HEK293 (cell line): ENCODE measurements at regions not wholly inside any gene's neighbourhood (a gene's known extent, or its start where the extent isn't known, plus 50 kb on each side); places are given as distances from the start of the nearest gene placed in this dataset.

Source experiments
- CTCF ChIA-PET: fragments of 350-600 bp; formaldehyde crosslinking; extraction: SDS; loops from one replicate; lab custom pipeline; 2021; ENCODE audit warnings: antibody characterized with exemption; lab: Yijun Ruan, JAX
- POLR2A ChIA-PET: fragments of 300-600 bp; formaldehyde crosslinking; extraction: SDS; loops from one replicate; lab custom pipeline; 2020; ENCODE audit warnings: antibody characterized with exemption, inconsistent platforms; lab: Yijun Ruan, JAX
- H3K27ac ChIP-seq: fragments of 200-500 bp; sonication (Bioruptor generic); 2 replicates; pipeline ENCODE4 v1.5.1; 2014; ENCODE audit warnings: low read depth, low read length, control low read depth, inconsistent platforms; ENCODE audit errors: extremely low read depth
- H3K36me3 ChIP-seq, 2 experiments: fragments of 200-500 bp in 1 of 2; sonication (Bioruptor generic) in 1 of 2; 1 replicate in 1 of 2; 2 replicates in 1 of 2; pipeline ENCODE4 v1.5.1; 2014 to 2017; ENCODE audit warnings: inconsistent platforms in 2 of 2, low read length in 2 of 2; ENCODE audit not compliant: control insufficient read depth in 2 of 2, insufficient read depth in 1 of 2
- H3K4me1 ChIP-seq: fragments of 200-500 bp; sonication (Bioruptor generic); 2 replicates; pipeline ENCODE4 v1.5.1; 2014; ENCODE audit warnings: mild to moderate bottlenecking, low read length, inconsistent platforms; ENCODE audit not compliant: control insufficient read depth, insufficient read depth
- H3K4me3 ChIP-seq: 2 replicates; pipeline ENCODE4 v1.5.1; 2011; ENCODE audit warnings: low read depth, mild to moderate bottlenecking, control low read depth, low read length, moderate library complexity
- H3K9me3 ChIP-seq: fragments of 200-500 bp; sonication (Bioruptor generic); 2 replicates; pipeline ENCODE4 v1.5.1; 2014; ENCODE audit warnings: low read depth, low read length, inconsistent platforms; ENCODE audit not compliant: control insufficient read depth, insufficient read depth
- GLI4 ChIP-seq: fragments of 450-650 bp; formaldehyde crosslinking; IDR thresholded peaks from 2 replicates; pipeline ENCODE4 v1.5.1; 2016; ENCODE audit warnings: missing biosample characterization, missing genetic modification characterization
- OVOL3 ChIP-seq: fragments of 450-650 bp; formaldehyde crosslinking; IDR thresholded peaks from 2 replicates; pipeline ENCODE4 v1.5.1; 2016; ENCODE audit warnings: missing biosample characterization, missing genetic modification characterization
- PATZ1 ChIP-seq: fragments of 450-650 bp; formaldehyde crosslinking; IDR thresholded peaks from 2 replicates; pipeline ENCODE4 v1.5.1; 2016; ENCODE audit warnings: missing biosample characterization, missing genetic modification characterization
- PRDM10 ChIP-seq: fragments of 450-650 bp; formaldehyde crosslinking; IDR thresholded peaks from 2 replicates; pipeline ENCODE4 v1.5.1; 2016; ENCODE audit warnings: missing biosample characterization, missing genetic modification characterization
- RBAK ChIP-seq: fragments of 450-650 bp; formaldehyde crosslinking; IDR thresholded peaks from 2 replicates; pipeline ENCODE4 v1.5.1; 2016; ENCODE audit warnings: missing biosample characterization, missing genetic modification characterization
- SALL2 ChIP-seq: fragments of 450-650 bp; formaldehyde crosslinking; IDR thresholded peaks from 2 replicates; pipeline ENCODE4 v1.5.0; 2017; ENCODE audit warnings: missing biosample characterization, mild to moderate bottlenecking, missing genetic modification characterization, borderline replicate concordance
- ZBTB1 ChIP-seq: fragments of 450-650 bp; formaldehyde crosslinking; IDR thresholded peaks from 2 replicates; pipeline ENCODE4 v1.5.1; 2016; ENCODE audit warnings: missing biosample characterization, missing genetic modification characterization
- ZBTB21 ChIP-seq: fragments of 450-650 bp; formaldehyde crosslinking; IDR thresholded peaks from 2 replicates; pipeline ENCODE4 v1.5.1; 2017; ENCODE audit warnings: missing biosample characterization, missing genetic modification characterization
- ZBTB44 ChIP-seq: fragments of 450-650 bp; IDR thresholded peaks from 2 replicates; pipeline ENCODE4 v1.5.1; 2018; ENCODE audit warnings: missing biosample characterization, mild to moderate bottlenecking, missing genetic modification characterization
- ZBTB6 ChIP-seq: fragments of 450-650 bp; formaldehyde crosslinking; IDR thresholded peaks from 2 replicates; pipeline ENCODE4 v1.5.1; 2017; ENCODE audit warnings: missing biosample characterization, missing genetic modification characterization
- ZFHX2 ChIP-seq: fragments of 450-650 bp; formaldehyde crosslinking; conservative IDR thresholded peaks from 2 replicates; pipeline ENCODE4 v1.5.1; 2016; ENCODE audit warnings: missing biosample characterization, missing genetic modification characterization
- ZNF112 ChIP-seq: fragments of 450-650 bp; formaldehyde crosslinking; IDR thresholded peaks from 2 replicates; pipeline ENCODE4 v1.5.0; 2017; ENCODE audit warnings: missing biosample characterization, missing genetic modification characterization
- ZNF114 ChIP-seq: fragments of 450-650 bp; formaldehyde crosslinking; IDR thresholded peaks from 2 replicates; pipeline ENCODE4 v1.5.0; 2017; ENCODE audit warnings: missing biosample characterization, missing genetic modification characterization
- ZNF121 ChIP-seq: fragments of 450-650 bp; formaldehyde crosslinking; IDR thresholded peaks from 2 replicates; pipeline ENCODE4 v1.5.1; 2016; ENCODE audit warnings: missing biosample characterization, missing genetic modification characterization
- ZNF18 ChIP-seq: fragments of 450-650 bp; formaldehyde crosslinking; IDR thresholded peaks from 2 replicates; pipeline ENCODE4 v1.5.1; 2016; ENCODE audit warnings: missing biosample characterization, missing genetic modification characterization
- ZNF184 ChIP-seq: fragments of 450-650 bp; IDR thresholded peaks from 2 replicates; pipeline ENCODE4 v1.5.1; 2018; ENCODE audit warnings: missing biosample characterization, mild to moderate bottlenecking, missing genetic modification characterization
- ZNF239 ChIP-seq: fragments of 450-650 bp; formaldehyde crosslinking; IDR thresholded peaks from 2 replicates; pipeline ENCODE4 v1.5.1; 2016; ENCODE audit warnings: missing biosample characterization, missing genetic modification characterization
- ZNF311 ChIP-seq: fragments of 450-650 bp; formaldehyde crosslinking; IDR thresholded peaks from 2 replicates; pipeline ENCODE4 v1.5.1; 2017; ENCODE audit warnings: missing biosample characterization, missing genetic modification characterization, borderline replicate concordance
- ZNF335 ChIP-seq: fragments of 450-650 bp; formaldehyde crosslinking; conservative IDR thresholded peaks from 2 replicates; pipeline ENCODE4 v1.5.1; 2016; ENCODE audit warnings: missing biosample characterization, missing genetic modification characterization
- ZNF473 ChIP-seq: fragments of 450-650 bp; formaldehyde crosslinking; IDR thresholded peaks from 2 replicates; pipeline ENCODE4 v1.5.1; 2017; ENCODE audit warnings: missing biosample characterization, missing genetic modification characterization
- ZNF510 ChIP-seq: fragments of 450-650 bp; formaldehyde crosslinking; IDR thresholded peaks from 2 replicates; pipeline ENCODE4 v1.5.1; 2018; ENCODE audit warnings: mild to moderate bottlenecking, missing genetic modification characterization, missing biosample characterization; ENCODE audit not compliant: insufficient replicate concordance
- ZNF629 ChIP-seq: fragments of 450-650 bp; formaldehyde crosslinking; IDR thresholded peaks from 2 replicates; pipeline ENCODE4 v1.5.1; 2017; ENCODE audit warnings: missing biosample characterization, missing genetic modification characterization

- TF ChIP-seq ZNF184 (tag by site-specific recombination): no peak
- no peak for TF ChIP-seq ZNF239 (tag by site-specific recombination)
- no peak for TF ChIP-seq ZNF114 (tag by site-specific recombination)
- no peak for TF ChIP-seq RBAK (tag by site-specific recombination)
- TF ChIP-seq ZBTB6 (tag by site-specific recombination): no peak
- TF ChIP-seq OVOL3 (tag by site-specific recombination): no peak
- Histone ChIP-seq H3K4me1 (no peaks in the 10 kb centered on the region), H3K27ac (no peak overlapping the region), H3K9me3 (no peaks in the 10 kb centered on the region), H3K4me3 (no peak overlapping the region), H3K36me3 (no peaks in the 10 kb centered on the region)
- ChIA-PET POLR2A (no interaction called here), CTCF (interaction anchor here (2.0 kb wide), 1 partner anchor 15 kb away, joined by 7 read pairs; no protein-coding TSS in a partner anchor)
Measured at GRCh38 chr7:142542942-142543341, 206.3 kb upstream of the PRSS1 start.

- ChIA-PET POLR2A (no interaction called here), CTCF (interaction anchor here (1.0 to 1.8 kb wide), 3 partner anchors 10 to 46 kb away, joined by 3 to 6 read pairs (median 3); no protein-coding TSS in a partner anchor)
- Histone ChIP-seq H3K4me1 (no peaks in the 10 kb centered on the region), H3K4me3 (no peak overlapping the region), H3K9me3 (no peaks in the 10 kb centered on the region), H3K36me3 (no peaks in the 10 kb centered on the region), H3K27ac (no peak overlapping the region)
- TF ChIP-seq ZNF629 (tag by site-specific recombination) (no peak), ZBTB1 (tag by site-specific recombination) (no peak), ZBTB44 (tag by site-specific recombination) (no peak), GLI4 (tag by site-specific recombination) (no peak), ZBTB21 (no peak), ZFHX2 (no peak), ZNF311 (tag by site-specific recombination) (no peak), ZNF473 (no peak), OVOL3 (tag by site-specific recombination) (no peak), ZNF510 (tag by site-specific recombination) (no peak), PATZ1 (no peak), SALL2 (tag by site-specific recombination) (no peak), ZNF121 (tag by site-specific recombination) (no peak), PRDM10 (tag by site-specific recombination) (no peak), ZNF18 (tag by site-specific recombination) (no peak), ZNF335 (no peak), ZNF112 (tag by site-specific recombination) (no peak)
Measured at GRCh38 chr7:142542105-142542504, 207.2 kb upstream of the PRSS1 start.
